ENCODE measurements at regions not wholly inside any gene's neighbourhood (a gene's known extent, or its start where the extent isn't known, plus 50 kb on each side); places are given as distances from the start of the nearest gene placed in this dataset.

GRCh38 chr16:86219655-86220445 is 290.5 kb upstream of the FOXF1 start:
- no peak for TF ChIP-seq CTCF (IDR thresholded peaks at IDR 0.05; ENCODE audit: low read length)
- no peak for TF ChIP-seq EZH2phosphoT487 (IDR thresholded peaks at IDR 0.05; ENCODE audit: low read length)
- TF ChIP-seq EZH2 (optimal IDR thresholded peaks at IDR 0.05; ENCODE audit: low read depth, low read length) = no peak
